ENCODE measurements at regions not wholly inside any gene's neighbourhood (a gene's known extent, or its start where the extent isn't known, plus 50 kb on each side); places are given as distances from the start of the nearest gene placed in this dataset.

- TF ChIP-seq ZNF302 (CRISPR knock-in tag; IDR thresholded peaks at IDR 0.05) (no peak), FOSL2 (IDR thresholded peaks at IDR 0.05) (peak; percentile 89), FOSL2 (CRISPR knock-in tag; IDR thresholded peaks at IDR 0.05) (peak; percentile 98), SMC3 (IDR thresholded peaks at IDR 0.05) (peak; percentile 39), KDM1A (IDR thresholded peaks at IDR 0.05; ENCODE audit: low read depth) (no peak; the same call in 1 of the 2 replicates), RFX5 (IDR thresholded peaks at IDR 0.05) (no peak), CEBPB (IDR thresholded peaks at IDR 0.05) (peak in 1 of 2 experiments; percentile 40; a peak in 2 of 4 replicates), USF2 (IDR thresholded peaks at IDR 0.05) (no peak), PHF8 (IDR thresholded peaks at IDR 0.05; ENCODE audit: borderline replicate concordance, low read depth) (no peak), HMGXB4 (CRISPR knock-in tag; IDR thresholded peaks at IDR 0.05; ENCODE audit: borderline replicate concordance) (no peak), MAFK (IDR thresholded peaks at IDR 0.05; ENCODE audit: partially characterized antibody) (no peak), NR3C1 (IDR thresholded peaks at IDR 0.05) (no peak), POLR2AphosphoS2 (conservative IDR thresholded peaks at IDR 0.05; ENCODE audit: low read length) (no peak), KDM5A (IDR thresholded peaks at IDR 0.05) (no peak), ZSCAN20 (CRISPR knock-in tag; IDR thresholded peaks at IDR 0.05) (no peak), CBX8 (IDR thresholded peaks at IDR 0.05) (no peak), EP300 (IDR thresholded peaks at IDR 0.05) (peak; percentile 60 to 80; a peak in 4 of 5 replicates), MYC (IDR thresholded peaks at IDR 0.05; ENCODE audit: borderline replicate concordance, low read length) (peak; percentile 98), RCOR1 (IDR thresholded peaks at IDR 0.05; ENCODE audit: low read depth, low read length) (no peak), ELK1 (IDR thresholded peaks at IDR 0.05; ENCODE audit: low read depth, low read length) (no peak), ZC3H11A (IDR thresholded peaks at IDR 0.05) (no peak), TP53 (CRISPR knock-in tag; IDR thresholded peaks at IDR 0.05) (no peak), CHD4 (IDR thresholded peaks at IDR 0.05; ENCODE audit: borderline replicate concordance) (no peak), RARB (CRISPR knock-in tag; IDR thresholded peaks at IDR 0.05) (no peak), POLR2A (IDR thresholded peaks at IDR 0.05; ENCODE audit: low read length) (no peak), SREBF2 (IDR thresholded peaks at IDR 0.05) (no peak), ZFP36 (IDR thresholded peaks at IDR 0.05; ENCODE audit: borderline replicate concordance, partially characterized antibody) (no peak), NPAS2 (CRISPR knock-in tag; IDR thresholded peaks at IDR 0.05; ENCODE audit: borderline replicate concordance) (no peak), HOXA7 (CRISPR knock-in tag; IDR thresholded peaks at IDR 0.05) (no peak), MAZ (IDR thresholded peaks at IDR 0.05; ENCODE audit: borderline replicate concordance, low read depth, low read length) (no peak), EHMT2 (IDR thresholded peaks at IDR 0.05; ENCODE audit: low read depth) (no peak), ESRRA (IDR thresholded peaks at IDR 0.05; ENCODE audit: borderline replicate concordance, low read length) (no peak), FOSB (CRISPR knock-in tag; IDR thresholded peaks at IDR 0.05) (no peak), EHF (CRISPR knock-in tag; IDR thresholded peaks at IDR 0.05) (0 out of 2 replicates have a peak, but pooled peaks have one; percentile 36), HOXB13 (CRISPR knock-in tag; IDR thresholded peaks at IDR 0.05; ENCODE audit: low read depth) (no peak), TFCP2L1 (CRISPR knock-in tag; IDR thresholded peaks at IDR 0.05) (no peak)
- TF ChIP-seq, protein P1, sequence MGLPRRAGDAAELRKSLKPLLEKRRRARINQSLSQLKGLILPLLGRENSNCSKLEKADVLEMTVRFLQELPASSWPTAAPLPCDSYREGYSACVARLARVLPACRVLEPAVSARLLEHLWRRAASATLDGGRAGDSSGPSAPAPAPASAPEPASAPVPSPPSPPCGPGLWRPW (IDR thresholded peaks at IDR 0.05), result no peak
- TF ChIP-seq, protein P2, sequence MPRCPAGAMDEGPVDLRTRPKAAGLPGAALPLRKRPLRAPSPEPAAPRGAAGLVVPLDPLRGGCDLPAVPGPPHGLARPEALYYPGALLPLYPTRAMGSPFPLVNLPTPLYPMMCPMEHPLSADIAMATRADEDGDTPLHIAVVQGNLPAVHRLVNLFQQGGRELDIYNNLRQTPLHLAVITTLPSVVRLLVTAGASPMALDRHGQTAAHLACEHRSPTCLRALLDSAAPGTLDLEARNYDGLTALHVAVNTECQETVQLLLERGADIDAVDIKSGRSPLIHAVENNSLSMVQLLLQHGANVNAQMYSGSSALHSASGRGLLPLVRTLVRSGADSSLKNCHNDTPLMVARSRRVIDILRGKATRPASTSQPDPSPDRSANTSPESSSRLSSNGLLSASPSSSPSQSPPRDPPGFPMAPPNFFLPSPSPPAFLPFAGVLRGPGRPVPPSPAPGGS (IDR thresholded peaks at IDR 0.05), result peak; percentile 22; the same call in 1 of the 3 replicates
- TF ChIP-seq, protein P3, sequence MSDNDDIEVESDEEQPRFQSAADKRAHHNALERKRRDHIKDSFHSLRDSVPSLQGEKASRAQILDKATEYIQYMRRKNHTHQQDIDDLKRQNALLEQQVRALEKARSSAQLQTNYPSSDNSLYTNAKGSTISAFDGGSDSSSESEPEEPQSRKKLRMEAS (IDR thresholded peaks at IDR 0.05), result peak; percentile 98
- TF ChIP-seq, protein P4, sequence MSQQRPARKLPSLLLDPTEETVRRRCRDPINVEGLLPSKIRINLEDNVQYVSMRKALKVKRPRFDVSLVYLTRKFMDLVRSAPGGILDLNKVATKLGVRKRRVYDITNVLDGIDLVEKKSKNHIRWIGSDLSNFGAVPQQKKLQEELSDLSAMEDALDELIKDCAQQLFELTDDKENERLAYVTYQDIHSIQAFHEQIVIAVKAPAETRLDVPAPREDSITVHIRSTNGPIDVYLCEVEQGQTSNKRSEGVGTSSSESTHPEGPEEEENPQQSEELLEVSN (IDR thresholded peaks at IDR 0.05; ENCODE audit: borderline replicate concordance, low read depth), result no peak
These were observed 58.2 kb upstream of the FLRT2 start (continued) for GRCh38 chr14:85471744-85472143.
